Body of pancreas (tissue), 4 donors: ENCODE measurements at regions not wholly inside any gene's neighbourhood (a gene's known extent, or its start where the extent isn't known, plus 50 kb on each side); places are given as distances from the start of the nearest gene placed in this dataset.
"Not testable (repeated sequence)": the region's sequence is repeated elsewhere in the genome, so short reads cannot be mapped to it uniquely, and the experiment has no call there.

Experiments
- ATAC-seq: fragments of 150-250 bp; one replicate; pipeline ENCODE4 v1.9.1; 2016
- DNase-seq, 4 donors: peaks; one replicate each; pipeline ENCODE4 v3.0.0-alpha.2; 2019
- H3K27ac ChIP-seq, 4 donors: fragments of 200-600 bp; sonication (generic); 1 replicate in 3 of 4; 2 replicates in 1 of 4; pipeline versions ENCODE4 v1.5.1 to v1.6.1; 2016 to 2019; ENCODE audit warnings: mild to moderate bottlenecking in 1 of 4, mixed read lengths in 1 of 4, moderate library complexity in 1 of 4
- H3K27me3 ChIP-seq, 2 donors: fragments of 200-600 bp; sonication (generic); one replicate each; pipeline ENCODE4 v1.6.0; 2016; ENCODE audit warnings: mild to moderate bottlenecking in 1 of 2
- H3K36me3 ChIP-seq, 2 donors: fragments of 200-600 bp; sonication (generic); replicated peaks in 1 of 2; 2 replicates each; pipeline ENCODE4 v1.5.1; 2016; ENCODE audit warnings: low read depth in 2 of 2; ENCODE audit not compliant: insufficient read depth in 1 of 2
- H3K4me1 ChIP-seq: fragments of 200-600 bp; sonication (generic); one replicate; pipeline ENCODE4 v1.6.0; 2016
- H3K4me3 ChIP-seq, 2 donors: fragments of 200-600 bp; sonication (generic); 1 replicate in 1 of 2; 2 replicates in 1 of 2; pipeline ENCODE4 v1.5.1; 2016 to 2019
- H3K9me3 ChIP-seq, 3 donors: fragments of 200-600 bp; sonication (generic); 1 replicate in 2 of 3; 2 replicates in 1 of 3; pipeline ENCODE4 v1.5.1; 2016
- CTCF ChIP-seq, 7 experiments: fragments of 450-650 bp in 4 of 7; fragments of 200-600 bp in 3 of 7; sonication (generic) in 3 of 7; IDR thresholded peaks; one replicate each; pipeline ENCODE4 v1.5.1; 2016 to 2019; ENCODE audit warnings: antibody characterized with exemption in 7 of 7
- POLR2A ChIP-seq, 3 donors: fragments of 450-650 bp; IDR thresholded peaks; one replicate each; pipeline ENCODE4 v1.6.1; 2016; ENCODE audit warnings: antibody characterized with exemption in 3 of 3, mild to moderate bottlenecking in 2 of 3
- WGBS, 2 donors: methylation state at CpG; one replicate each; pipeline ENCODE4 v1.1.5; 2017; 5-methylcytosine and 5-hydroxymethylcytosine counted together
- intact Hi-C: fragments of 100-400 bp; cut with DNase I; formaldehyde crosslinking; loops from one replicate; pipeline ENCODE4 v1.15.1; 2023

GRCh38 chr16:62821824-62822223 is 785.6 kb upstream of the CDH8 start:
- TF ChIP-seq POLR2A (IDR thresholded peaks at IDR 0.05) (no peak), CTCF (IDR thresholded peaks at IDR 0.05) (no peak)
- intact Hi-C loops: no loop called here
- ATAC-seq (no peak), DNase-seq (no peak)
- H3K4me3 ChIP-seq: no peak overlapping the region
- H3K4me1 ChIP-seq: no peaks in the 10 kb centered on the region
- H3K27me3 ChIP-seq: no peaks in the 10 kb centered on the region
- 73 to 77% methylated on average over 2 of the region's 2 CpGs for WGBS, 2 donors
- H3K9me3 ChIP-seq: no peaks in the 10 kb centered on the region
- no peaks in the 10 kb centered on the region for H3K36me3 ChIP-seq
- no peak overlapping the region for H3K27ac ChIP-seq

- no peaks in the 10 kb centered on the region for H3K27me3 ChIP-seq
- H3K9me3 ChIP-seq: no peaks in the 10 kb centered on the region
- no peaks in the 10 kb centered on the region for H3K36me3 ChIP-seq
- H3K4me3 ChIP-seq: no peak overlapping the region
- 27 to 34% methylated on average over 3 of the region's 3 CpGs for WGBS, 2 donors
- ATAC-seq (no peak), DNase-seq (no peak)
- intact Hi-C loops: no loop called here
- TF ChIP-seq POLR2A (IDR thresholded peaks at IDR 0.05): no peak
- TF ChIP-seq CTCF (IDR thresholded peaks at IDR 0.05): no peak
- H3K27ac ChIP-seq: no peak overlapping the region
- H3K4me1 ChIP-seq: no peaks in the 10 kb centered on the region
Measured at GRCh38 chr16:62816971-62817519, 780.8 kb upstream of the CDH8 start.

GRCh38 chr16:62814891-62815290 is 778.7 kb upstream of the CDH8 start:
- no peak for DNase-seq
- ATAC-seq: no peak
- Histone ChIP-seq H3K36me3 (no peaks in the 10 kb centered on the region), H3K4me3 (no peak overlapping the region), H3K9me3 (no peaks in the 10 kb centered on the region), H3K4me1 (no peaks in the 10 kb centered on the region), H3K27me3 (no peaks in the 10 kb centered on the region), H3K27ac (no peak overlapping the region)
- 62 to 64% methylated on average over 2 of the region's 2 CpGs for WGBS, 2 donors
- intact Hi-C loops: no loop called here
- TF ChIP-seq POLR2A (IDR thresholded peaks at IDR 0.05): no peak
- no peak for TF ChIP-seq CTCF (IDR thresholded peaks at IDR 0.05)

- TF ChIP-seq POLR2A (IDR thresholded peaks at IDR 0.05) (no peak), CTCF (IDR thresholded peaks at IDR 0.05) (no peak)
- no peaks in the 10 kb centered on the region for H3K9me3 ChIP-seq
- intact Hi-C loops: no loop called here
- no peak for ATAC-seq
- 36 to 37% methylated on average over 4 of the region's 4 CpGs for WGBS, 2 donors
- no peaks in the 10 kb centered on the region for H3K4me1 ChIP-seq
- H3K27ac ChIP-seq: no peak overlapping the region
- no peak for DNase-seq
- H3K36me3 ChIP-seq: no peaks in the 10 kb centered on the region
- no peaks in the 10 kb centered on the region for H3K27me3 ChIP-seq
- no peak overlapping the region for H3K4me3 ChIP-seq
Measured at GRCh38 chr16:62805221-62805857, 769.1 kb upstream of the CDH8 start.

GRCh38 chr16:62794724-62795123 is 758.5 kb upstream of the CDH8 start:
- no peak overlapping the region for H3K4me3 ChIP-seq
- H3K4me1 ChIP-seq: no peaks in the 10 kb centered on the region
- no peak for TF ChIP-seq POLR2A (IDR thresholded peaks at IDR 0.05)
- no peak for TF ChIP-seq CTCF (IDR thresholded peaks at IDR 0.05)
- no peaks in the 10 kb centered on the region for H3K36me3 ChIP-seq
- H3K9me3 ChIP-seq: no peaks in the 10 kb centered on the region
- intact Hi-C loops: no loop called here
- H3K27me3 ChIP-seq: no peaks in the 10 kb centered on the region
- no peak for DNase-seq
- no peak overlapping the region for H3K27ac ChIP-seq
- no peak for ATAC-seq

- H3K27ac ChIP-seq, H3K4me3 ChIP-seq, H3K4me1 ChIP-seq, H3K9me3 ChIP-seq, intact Hi-C loops, H3K36me3 ChIP-seq, ATAC-seq, H3K27me3 ChIP-seq, DNase-seq: not testable (repeated sequence)
- WGBS, 2 donors: 48 to 53% methylated on average over 3 of the region's 3 CpGs
Measured at GRCh38 chr16:62780081-62780480, 743.8 kb upstream of the CDH8 start.
